Gastrocnemius medialis (tissue), 4 donors: ENCODE measurements at regions not wholly inside any gene's neighbourhood (a gene's known extent, or its start where the extent isn't known, plus 50 kb on each side); places are given as distances from the start of the nearest gene placed in this dataset.

ENCODE experiments used
- CTCF ChIP-seq, 5 experiments: fragments of 450-650 bp in 3 of 5; fragments of 200-600 bp in 2 of 5; sonication (generic) in 2 of 5; IDR thresholded peaks in 4 of 5; conservative IDR thresholded peaks in 1 of 5; 1 replicate in 4 of 5; 2 replicates in 1 of 5; pipeline ENCODE4 v1.5.1; 2016 to 2019; ENCODE audit warnings: antibody characterized with exemption in 5 of 5, mild to moderate bottlenecking in 3 of 5, moderate library complexity in 3 of 5
- POLR2A ChIP-seq, 2 donors: fragments of 450-650 bp; IDR thresholded peaks; one replicate each; pipeline ENCODE4 v1.6.1; 2017; ENCODE audit warnings: antibody characterized with exemption in 2 of 2, mild to moderate bottlenecking in 2 of 2, moderate library complexity in 2 of 2

GRCh38 chr2:180905461-180905860 lies 74.9 kb upstream of the UBE2E3 start:
- no peak for TF ChIP-seq CTCF (IDR thresholded peaks at IDR 0.05 in 4 of 5, conservative IDR thresholded peaks at IDR 0.05 in 1 of 5)
- TF ChIP-seq POLR2A (IDR thresholded peaks at IDR 0.05), result no peak
